ENCODE measurements at regions not wholly inside any gene's neighbourhood (a gene's known extent, or its start where the extent isn't known, plus 50 kb on each side); places are given as distances from the start of the nearest gene placed in this dataset.

- H3K4me3 Mint-ChIP-seq, result no peak overlapping the region
- no peaks in the 10 kb centered on the region for H3K4me1 Mint-ChIP-seq
- peaks cover 29% of the 10 kb centered on the region for H3K27me3 Mint-ChIP-seq (ENCODE audit: low read depth, poor library complexity)
- H3K36me3 Mint-ChIP-seq (ENCODE audit: low read depth), result no peaks in the 10 kb centered on the region
- no peak for DNase-seq
- H3K27ac Mint-ChIP-seq, result no peak overlapping the region
- H3K9me3 Mint-ChIP-seq, result peaks cover 29% of the 10 kb centered on the region
- TF ChIP-seq, protein P1, sequence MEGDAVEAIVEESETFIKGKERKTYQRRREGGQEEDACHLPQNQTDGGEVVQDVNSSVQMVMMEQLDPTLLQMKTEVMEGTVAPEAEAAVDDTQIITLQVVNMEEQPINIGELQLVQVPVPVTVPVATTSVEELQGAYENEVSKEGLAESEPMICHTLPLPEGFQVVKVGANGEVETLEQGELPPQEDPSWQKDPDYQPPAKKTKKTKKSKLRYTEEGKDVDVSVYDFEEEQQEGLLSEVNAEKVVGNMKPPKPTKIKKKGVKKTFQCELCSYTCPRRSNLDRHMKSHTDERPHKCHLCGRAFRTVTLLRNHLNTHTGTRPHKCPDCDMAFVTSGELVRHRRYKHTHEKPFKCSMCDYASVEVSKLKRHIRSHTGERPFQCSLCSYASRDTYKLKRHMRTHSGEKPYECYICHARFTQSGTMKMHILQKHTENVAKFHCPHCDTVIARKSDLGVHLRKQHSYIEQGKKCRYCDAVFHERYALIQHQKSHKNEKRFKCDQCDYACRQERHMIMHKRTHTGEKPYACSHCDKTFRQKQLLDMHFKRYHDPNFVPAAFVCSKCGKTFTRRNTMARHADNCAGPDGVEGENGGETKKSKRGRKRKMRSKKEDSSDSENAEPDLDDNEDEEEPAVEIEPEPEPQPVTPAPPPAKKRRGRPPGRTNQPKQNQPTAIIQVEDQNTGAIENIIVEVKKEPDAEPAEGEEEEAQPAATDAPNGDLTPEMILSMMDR (IDR thresholded peaks at IDR 0.05), result no peak
Measured at GRCh38 chr2:44889096-44889495, 52.4 kb upstream of the SIX3 start.
